ENCODE measurements at regions not wholly inside any gene's neighbourhood (a gene's known extent, or its start where the extent isn't known, plus 50 kb on each side); places are given as distances from the start of the nearest gene placed in this dataset.

GRCh38 chr5:133847886-133848285 lies 120.5 kb downstream of the C5orf15 start:
- H3K4me3 Mint-ChIP-seq = peak overlapping the region in 2 of 8 donors; percentile 48 to 51
- no peak overlapping the region for H3K27ac Mint-ChIP-seq
- intact Hi-C loops (cut with micrococcal nuclease) = no loop called here
- POLR2A ChIA-PET (ENCODE audit: partially characterized antibody) = no interaction called here
- Histone ChIP-seq H3K27me3 (ENCODE audit: insufficient read depth, low read length) (no peaks in the 10 kb centered on the region), H3K36me3 (ENCODE audit: insufficient read depth, low read length) (no peaks in the 10 kb centered on the region), H3K9me3 (ENCODE audit: control insufficient read depth in 1 of 2, low read length in 2 of 2) (no peaks in the 10 kb centered on the region), H3K27ac (ENCODE audit: low read depth, low read length) (no peak overlapping the region), H3K4me3 (ENCODE audit: low read length in 2 of 2) (no peak overlapping the region), H3K4me1 (ENCODE audit: insufficient read depth, low read length) (no peaks in the 10 kb centered on the region)
- CTCF ChIA-PET (ENCODE audit: partially characterized antibody) = no interaction called here
- no peaks in the 10 kb centered on the region for H3K36me3 Mint-ChIP-seq
- H3K27me3 Mint-ChIP-seq = peaks cover 6 to 17% of the 10 kb centered on the region in 2 donors
- peaks cover 3 to 8% (median 3%) of the 10 kb centered on the region in 4 donors for H3K4me1 Mint-ChIP-seq
- H3K9me3 Mint-ChIP-seq = no peaks in the 10 kb centered on the region
- no peak for DNase-seq

DNA sequence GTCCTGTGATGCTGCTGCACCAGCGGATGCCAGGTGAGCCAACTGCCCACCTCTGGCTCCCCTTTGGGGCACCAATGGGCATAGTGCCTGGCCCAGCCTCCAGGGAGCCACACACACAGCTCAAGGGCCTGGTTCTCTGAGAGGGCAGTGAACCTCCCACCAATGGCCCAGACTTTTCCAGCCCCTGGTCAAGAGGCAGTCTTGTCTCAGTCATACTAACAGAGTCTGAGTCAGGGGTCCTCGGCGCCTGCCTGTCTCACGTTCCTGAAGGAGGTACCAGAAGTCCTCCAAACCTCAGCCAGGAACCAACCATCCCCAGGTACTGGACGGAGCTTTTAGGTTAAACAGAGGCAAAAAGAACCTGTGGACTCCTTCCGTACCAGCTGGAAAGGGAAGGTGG lies 121.1 kb downstream of the C5orf15 start:
- Histone ChIP-seq H3K27ac (ENCODE audit: low read depth, low read length) (no peak overlapping the region), H3K36me3 (ENCODE audit: insufficient read depth, low read length) (no peaks in the 10 kb centered on the region), H3K9me3 (ENCODE audit: control insufficient read depth in 1 of 2, low read length in 2 of 2) (no peaks in the 10 kb centered on the region), H3K27me3 (ENCODE audit: insufficient read depth, low read length) (no peaks in the 10 kb centered on the region), H3K4me1 (ENCODE audit: insufficient read depth, low read length) (no peaks in the 10 kb centered on the region), H3K4me3 (ENCODE audit: low read length in 2 of 2) (no peak overlapping the region)
- Mint-ChIP-seq H3K4me1 (peaks cover 3 to 8% (median 3%) of the 10 kb centered on the region in 4 donors), H3K4me3 (no peak overlapping the region), H3K36me3 (no peaks in the 10 kb centered on the region), H3K27ac (no peak overlapping the region), H3K27me3 (peaks cover 4 to 15% of the 10 kb centered on the region in 2 donors), H3K9me3 (no peaks in the 10 kb centered on the region)
- intact Hi-C loops (cut with micrococcal nuclease) = no loop called here
- ChIA-PET CTCF (ENCODE audit: partially characterized antibody) (interaction anchor here (0.6 kb wide), 1 partner anchor 15 kb away, joined by 3 read pairs; no protein-coding TSS in a partner anchor), POLR2A (ENCODE audit: partially characterized antibody) (no interaction called here)
- DNase-seq = no peak

DNA sequence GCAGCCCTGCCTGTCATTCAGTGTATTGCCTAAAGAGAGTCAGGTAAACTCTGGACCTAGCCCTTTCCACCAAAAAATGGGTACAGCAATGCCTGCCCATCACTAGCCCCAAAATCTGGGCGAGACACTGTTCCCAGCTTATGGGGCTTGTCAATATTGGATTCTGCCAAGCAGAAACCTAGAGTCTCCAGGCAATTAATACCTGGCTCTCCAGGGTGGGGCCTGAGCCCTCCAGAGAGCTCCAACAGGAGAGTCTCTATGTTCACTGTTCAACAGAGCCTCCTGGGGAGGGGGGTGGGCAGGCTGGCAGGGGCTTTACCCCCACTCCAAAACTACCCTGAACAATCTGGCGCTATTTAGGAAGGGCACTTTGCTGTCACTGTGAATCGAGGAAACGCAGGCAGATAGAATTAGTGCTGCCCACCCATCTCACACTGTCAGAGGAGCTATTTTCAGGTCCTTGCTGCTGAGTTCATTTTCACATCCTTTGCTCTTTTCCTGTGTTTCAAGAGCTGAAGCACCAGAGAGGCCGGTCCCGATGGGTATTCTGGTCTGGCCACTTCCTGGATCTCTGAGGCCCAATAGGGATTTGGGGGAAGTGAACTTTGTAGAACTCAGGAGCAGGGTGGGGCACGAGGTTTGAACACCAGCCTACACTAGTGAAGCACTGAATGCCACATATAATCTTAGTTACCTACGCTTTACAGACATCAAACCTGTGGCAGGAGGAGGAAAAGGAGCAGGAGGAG lies 121.8 kb downstream of the C5orf15 start:
- intact Hi-C loops (cut with micrococcal nuclease) = no loop called here
- Histone ChIP-seq H3K4me1 (ENCODE audit: insufficient read depth, low read length) (no peaks in the 10 kb centered on the region), H3K9me3 (ENCODE audit: control insufficient read depth in 1 of 2, low read length in 2 of 2) (no peaks in the 10 kb centered on the region), H3K27me3 (ENCODE audit: insufficient read depth, low read length) (no peaks in the 10 kb centered on the region), H3K36me3 (ENCODE audit: insufficient read depth, low read length) (no peaks in the 10 kb centered on the region), H3K4me3 (ENCODE audit: low read length in 2 of 2) (no peak overlapping the region), H3K27ac (ENCODE audit: low read depth, low read length) (no peak overlapping the region)
- peaks cover 3 to 8% (median 3%) of the 10 kb centered on the region in 4 donors for H3K4me1 Mint-ChIP-seq
- peak overlapping the region in 1 of 7 donors; percentile 27 for H3K27ac Mint-ChIP-seq
- no peaks in the 10 kb centered on the region for H3K36me3 Mint-ChIP-seq
- no peaks in the 10 kb centered on the region for H3K9me3 Mint-ChIP-seq
- POLR2A ChIA-PET (ENCODE audit: partially characterized antibody) = no interaction called here
- DNase-seq = no peak
- CTCF ChIA-PET (ENCODE audit: partially characterized antibody) = interaction anchor here (0.6 kb wide), 2 partner anchors 16 kb away, joined by 3 read pairs; no protein-coding TSS in a partner anchor
- H3K27me3 Mint-ChIP-seq = peaks cover 4 to 15% of the 10 kb centered on the region in 2 donors
- no peak overlapping the region for H3K4me3 Mint-ChIP-seq

GRCh38 chr5:133845271-133845670 lies 123.2 kb downstream of the C5orf15 start:
- Mint-ChIP-seq H3K9me3 (no peaks in the 10 kb centered on the region), H3K27me3 (peaks cover 7 to 15% of the 10 kb centered on the region in 2 donors), H3K27ac (no peak overlapping the region), H3K36me3 (no peaks in the 10 kb centered on the region), H3K4me3 (no peak overlapping the region), H3K4me1 (peaks cover 3 to 8% (median 3%) of the 10 kb centered on the region in 4 donors)
- intact Hi-C loops (cut with micrococcal nuclease) = no loop called here
- no peak for DNase-seq
- no peaks in the 10 kb centered on the region for H3K36me3 ChIP-seq (ENCODE audit: insufficient read depth, low read length)
- CTCF ChIA-PET (ENCODE audit: partially characterized antibody) = no interaction called here
- H3K4me1 ChIP-seq (ENCODE audit: insufficient read depth, low read length) = no peaks in the 10 kb centered on the region
- no peak overlapping the region for H3K4me3 ChIP-seq (ENCODE audit: low read length in 2 of 2)
- POLR2A ChIA-PET (ENCODE audit: partially characterized antibody) = no interaction called here
- no peaks in the 10 kb centered on the region for H3K9me3 ChIP-seq (ENCODE audit: control insufficient read depth in 1 of 2, low read length in 2 of 2)
- H3K27me3 ChIP-seq (ENCODE audit: insufficient read depth, low read length) = no peaks in the 10 kb centered on the region
- no peak overlapping the region for H3K27ac ChIP-seq (ENCODE audit: low read depth, low read length)

DNA sequence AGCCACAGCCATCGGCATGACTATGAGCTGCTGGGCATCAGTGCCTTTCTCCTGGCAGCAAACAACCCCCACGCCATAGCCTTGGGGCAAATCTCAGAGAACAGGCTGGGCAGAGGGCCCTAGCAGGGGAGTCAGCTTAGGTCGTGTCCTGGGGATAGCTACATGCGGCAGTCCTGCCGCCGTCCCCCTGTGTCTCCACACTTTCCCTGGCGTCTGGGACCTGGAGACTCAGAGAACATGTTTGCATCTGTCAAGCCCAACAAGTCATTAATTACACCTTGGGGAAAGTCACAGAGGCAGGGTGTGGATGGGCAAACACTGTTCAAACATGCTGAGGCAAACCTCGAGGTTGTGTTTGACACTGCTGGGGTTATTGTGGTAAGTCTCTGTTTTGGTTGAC lies 123.6 kb downstream of the C5orf15 start:
- CTCF ChIA-PET (ENCODE audit: partially characterized antibody) = interaction anchor here (1.9 kb wide), 1 partner anchor 292 kb away, joined by 4 read pairs; no protein-coding TSS in a partner anchor
- no peaks in the 10 kb centered on the region for H3K4me1 ChIP-seq (ENCODE audit: insufficient read depth, low read length)
- H3K36me3 Mint-ChIP-seq = no peaks in the 10 kb centered on the region
- H3K27me3 Mint-ChIP-seq = peaks cover 7 to 15% of the 10 kb centered on the region in 2 donors
- H3K9me3 Mint-ChIP-seq = no peaks in the 10 kb centered on the region
- no peaks in the 10 kb centered on the region for H3K9me3 ChIP-seq (ENCODE audit: control insufficient read depth in 1 of 2, low read length in 2 of 2)
- intact Hi-C loops (cut with micrococcal nuclease) = no loop called here
- peaks cover 3 to 8% (median 3%) of the 10 kb centered on the region in 4 donors for H3K4me1 Mint-ChIP-seq
- no peak overlapping the region for H3K4me3 ChIP-seq (ENCODE audit: low read length in 2 of 2)
- no peak overlapping the region for H3K27ac Mint-ChIP-seq
- H3K4me3 Mint-ChIP-seq = no peak overlapping the region
- no peaks in the 10 kb centered on the region for H3K27me3 ChIP-seq (ENCODE audit: insufficient read depth, low read length)
- H3K27ac ChIP-seq (ENCODE audit: low read depth, low read length) = no peak overlapping the region
- no peak for DNase-seq
- POLR2A ChIA-PET (ENCODE audit: partially characterized antibody) = no interaction called here
- no peaks in the 10 kb centered on the region for H3K36me3 ChIP-seq (ENCODE audit: insufficient read depth, low read length)

GRCh38 chr5:133843911-133844310 lies 124.5 kb downstream of the C5orf15 start:
- no peak for DNase-seq
- no peaks in the 10 kb centered on the region for H3K36me3 Mint-ChIP-seq
- no peaks in the 10 kb centered on the region for H3K27me3 ChIP-seq (ENCODE audit: insufficient read depth, low read length)
- no peak overlapping the region for H3K4me3 Mint-ChIP-seq
- peaks cover 7 to 19% of the 10 kb centered on the region in 2 donors for H3K27me3 Mint-ChIP-seq
- no peaks in the 10 kb centered on the region for H3K36me3 ChIP-seq (ENCODE audit: insufficient read depth, low read length)
- intact Hi-C loops (cut with micrococcal nuclease) = no loop called here
- H3K9me3 Mint-ChIP-seq = no peaks in the 10 kb centered on the region
- POLR2A ChIA-PET (ENCODE audit: partially characterized antibody) = no interaction called here
- H3K4me1 Mint-ChIP-seq = peaks cover 3 to 8% (median 3%) of the 10 kb centered on the region in 4 donors
- H3K4me3 ChIP-seq (ENCODE audit: low read length in 2 of 2) = no peak overlapping the region
- H3K27ac ChIP-seq (ENCODE audit: low read depth, low read length) = no peak overlapping the region
- no peak overlapping the region for H3K27ac Mint-ChIP-seq
- H3K4me1 ChIP-seq (ENCODE audit: insufficient read depth, low read length) = no peaks in the 10 kb centered on the region
- no peaks in the 10 kb centered on the region for H3K9me3 ChIP-seq (ENCODE audit: control insufficient read depth in 1 of 2, low read length in 2 of 2)
- CTCF ChIA-PET (ENCODE audit: partially characterized antibody) = interaction anchor here (1.9 kb wide), 1 partner anchor 291 kb away, joined by 4 read pairs; no protein-coding TSS in a partner anchor

- CTCF ChIA-PET (ENCODE audit: partially characterized antibody) = interaction anchor here (1.9 kb wide), 1 partner anchor 290 kb away, joined by 4 read pairs; no protein-coding TSS in a partner anchor
- H3K4me3 Mint-ChIP-seq = no peak overlapping the region
These were observed 125.4 kb downstream of the C5orf15 start for GRCh38 chr5:133842846-133843611.

More at GRCh38 chr5:133842846-133843611, 125.4 kb downstream of the C5orf15 start:
- no peak for DNase-seq
- H3K4me3 ChIP-seq (ENCODE audit: low read length in 2 of 2) = no peak overlapping the region
- H3K27me3 ChIP-seq (ENCODE audit: insufficient read depth, low read length) = no peaks in the 10 kb centered on the region
- Mint-ChIP-seq H3K27me3 (peaks cover 8 to 14% of the 10 kb centered on the region in 2 donors), H3K36me3 (no peaks in the 10 kb centered on the region), H3K9me3 (peaks cover 0 to 2% (median 0%) of the 10 kb centered on the region in 8 donors), H3K4me1 (peaks cover 0 to 1% (median under 1%) of the 10 kb centered on the region in 4 donors), H3K27ac (no peak overlapping the region)
- no peak overlapping the region for H3K27ac ChIP-seq (ENCODE audit: low read depth, low read length)
- no peaks in the 10 kb centered on the region for H3K9me3 ChIP-seq (ENCODE audit: control insufficient read depth in 1 of 2, low read length in 2 of 2)
- no peaks in the 10 kb centered on the region for H3K4me1 ChIP-seq (ENCODE audit: insufficient read depth, low read length)
- POLR2A ChIA-PET (ENCODE audit: partially characterized antibody) = no interaction called here
- intact Hi-C loops (cut with micrococcal nuclease) = no loop called here
- H3K36me3 ChIP-seq (ENCODE audit: insufficient read depth, low read length) = no peaks in the 10 kb centered on the region
